GM12878 (cell line): ENCODE measurements at regions not wholly inside any gene's neighbourhood (a gene's known extent, or its start where the extent isn't known, plus 50 kb on each side); places are given as distances from the start of the nearest gene placed in this dataset.

ENCODE experiments used
- CREM ChIP-seq: IDR thresholded peaks from 2 replicates; pipeline ENCODE4 v1.6.1; 2014; ENCODE audit warnings: antibody characterized with exemption, low read depth
- FOS ChIP-seq: IDR thresholded peaks from 3 replicates; pipeline ENCODE4 v1.6.1; 2011; ENCODE audit warnings: borderline replicate concordance; ENCODE audit not compliant: insufficient read length; ENCODE audit errors: extremely low read depth
- POLR2A ChIP-seq: IDR thresholded peaks from 2 replicates; pipeline ENCODE4 v1.6.1; 2011; ENCODE audit warnings: low read depth, mild to moderate bottlenecking, low read length
- YBX1 ChIP-seq: fragments of 450-650 bp; IDR thresholded peaks from 2 replicates; pipeline ENCODE4 v1.6.1; 2016; ENCODE audit warnings: antibody characterized with exemption
- TF ChIP-seq, protein P1 (sequence below), 3 experiments: IDR thresholded peaks in 2 of 3; conservative IDR thresholded peaks in 1 of 3; 2 replicates each; pipeline ENCODE4 v1.5.1; 2011; ENCODE audit warnings: low read depth in 3 of 3, low read length in 3 of 3, mild to moderate bottlenecking in 3 of 3, control low read depth in 2 of 3, moderate library complexity in 2 of 3, inconsistent platforms in 1 of 3, mixed read lengths in 1 of 3; ENCODE audit not compliant: control insufficient read depth in 2 of 3, insufficient read depth in 1 of 3; ENCODE audit errors: extremely low read depth in 1 of 3

DNA sequence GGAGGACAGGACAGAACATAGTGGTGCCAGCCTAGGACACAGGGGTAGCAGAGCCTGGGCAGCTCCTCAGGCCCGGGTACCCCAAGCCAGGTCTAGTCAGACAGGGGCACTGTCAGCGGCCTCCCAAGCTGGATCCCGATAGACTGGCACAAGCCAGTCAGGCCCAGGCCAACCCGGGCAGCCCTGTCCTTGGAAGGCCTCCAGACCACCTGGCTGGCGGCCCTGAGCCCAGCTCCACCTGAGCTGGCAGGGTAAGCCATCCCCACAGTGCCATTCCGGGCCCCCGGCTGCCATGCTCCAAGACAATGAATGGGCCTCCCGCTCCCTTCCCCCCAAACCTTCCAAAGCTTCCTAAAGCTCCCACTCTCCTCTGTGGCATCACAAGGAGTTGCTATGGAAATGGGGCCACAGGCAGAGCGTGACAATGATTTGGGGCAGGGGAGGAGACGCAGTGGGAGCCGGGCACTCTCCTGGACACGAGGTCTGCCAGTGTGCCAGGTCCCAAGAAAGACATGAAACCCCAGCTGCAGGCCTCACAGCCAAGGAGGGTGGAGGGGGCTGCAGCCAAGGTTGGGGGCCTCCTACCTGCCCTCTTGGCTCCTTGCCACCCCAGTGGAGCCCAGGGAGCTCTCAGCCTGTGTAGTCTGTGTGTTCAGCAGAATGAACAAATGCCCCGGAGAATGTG lies 165.6 kb upstream of the LINGO1 start:
- TF ChIP-seq CREM (no peak), POLR2A (no peak), YBX1 (no peak), FOS (no peak)
- TF ChIP-seq, protein P1, sequence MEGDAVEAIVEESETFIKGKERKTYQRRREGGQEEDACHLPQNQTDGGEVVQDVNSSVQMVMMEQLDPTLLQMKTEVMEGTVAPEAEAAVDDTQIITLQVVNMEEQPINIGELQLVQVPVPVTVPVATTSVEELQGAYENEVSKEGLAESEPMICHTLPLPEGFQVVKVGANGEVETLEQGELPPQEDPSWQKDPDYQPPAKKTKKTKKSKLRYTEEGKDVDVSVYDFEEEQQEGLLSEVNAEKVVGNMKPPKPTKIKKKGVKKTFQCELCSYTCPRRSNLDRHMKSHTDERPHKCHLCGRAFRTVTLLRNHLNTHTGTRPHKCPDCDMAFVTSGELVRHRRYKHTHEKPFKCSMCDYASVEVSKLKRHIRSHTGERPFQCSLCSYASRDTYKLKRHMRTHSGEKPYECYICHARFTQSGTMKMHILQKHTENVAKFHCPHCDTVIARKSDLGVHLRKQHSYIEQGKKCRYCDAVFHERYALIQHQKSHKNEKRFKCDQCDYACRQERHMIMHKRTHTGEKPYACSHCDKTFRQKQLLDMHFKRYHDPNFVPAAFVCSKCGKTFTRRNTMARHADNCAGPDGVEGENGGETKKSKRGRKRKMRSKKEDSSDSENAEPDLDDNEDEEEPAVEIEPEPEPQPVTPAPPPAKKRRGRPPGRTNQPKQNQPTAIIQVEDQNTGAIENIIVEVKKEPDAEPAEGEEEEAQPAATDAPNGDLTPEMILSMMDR (IDR thresholded peaks at IDR 0.05 in 2 of 3, conservative IDR thresholded peaks at IDR 0.05 in 1 of 3; ENCODE audit: control insufficient read depth in 2 of 3, extremely low read depth in 1 of 3, insufficient read depth in 1 of 3, low read depth in 3 of 3, low read length in 3 of 3), result no peak
